WTC11 (cell line): ENCODE measurements at regions not wholly inside any gene's neighbourhood (a gene's known extent, or its start where the extent isn't known, plus 50 kb on each side); places are given as distances from the start of the nearest gene placed in this dataset.

ENCODE experiments used
- ATAC-seq: fragments of 200-7000 bp; cut with Tn5 transposase; 2 replicates; pipeline ENCODE4 v1.10.0; 2021; ENCODE audit warnings: mild to moderate bottlenecking, moderate library complexity
- CTCF ChIA-PET: fragments of 300-600 bp; sonication (Branson Sonifier 250); formaldehyde crosslinking; loops from one replicate; lab custom pipeline; 2021; ENCODE audit warnings: antibody characterized with exemption; lab: Charles Lee
- POLR2A ChIA-PET: fragments of 350-600 bp; sonication (Branson Sonifier 250); formaldehyde crosslinking; loops from one replicate; lab custom pipeline; 2021; ENCODE audit warnings: antibody characterized with exemption; lab: Charles Lee
- DNase-seq: peaks from one replicate; pipeline ENCODE4 v3.0.0; 2021; ENCODE audit warnings: low spot score
- H3K27ac Mint-ChIP-seq: 2 replicates; pipeline ENCODE4 v1.8.0; 2021; ENCODE audit warnings: mixed read lengths
- H3K27me3 Mint-ChIP-seq: 2 replicates; pipeline ENCODE4 v1.8.0; 2021; ENCODE audit warnings: low read depth, mild to moderate bottlenecking, moderate library complexity, mixed read lengths
- H3K36me3 Mint-ChIP-seq: 2 replicates; pipeline ENCODE4 v1.8.0; 2021; ENCODE audit warnings: mixed read lengths
- H3K4me1 Mint-ChIP-seq: 2 replicates; pipeline ENCODE4 v1.8.0; 2022; ENCODE audit warnings: mixed read lengths
- H3K4me3 Mint-ChIP-seq: 2 replicates; pipeline ENCODE4 v1.8.0; 2021; ENCODE audit warnings: mild to moderate bottlenecking, moderate library complexity, mixed read lengths
- H3K9me3 Mint-ChIP-seq: 2 replicates; pipeline ENCODE4 v1.8.0; 2021; ENCODE audit warnings: mixed read lengths
- GRHL2 ChIP-seq: fragments of 250-450 bp; sonication (Bioruptor Pico); IDR thresholded peaks from 2 replicates; pipeline ENCODE4 v1.8.0; 2022; ENCODE audit warnings: mild to moderate bottlenecking, moderate library complexity; ENCODE audit not compliant: insufficient replicate concordance, severe bottlenecking
- JAZF1 ChIP-seq: fragments of 250-450 bp; sonication (Bioruptor Pico); IDR thresholded peaks from 2 replicates; pipeline ENCODE4 v1.9.0; 2021; ENCODE audit warnings: moderate library complexity, mild to moderate bottlenecking, inconsistent platforms
- NFE2L1 ChIP-seq: sonication (generic); formaldehyde crosslinking; IDR thresholded peaks from 2 replicates; pipeline ENCODE4 v1.8.1; 2023; ENCODE audit warnings: missing genetic modification reagents
- NR2C2 ChIP-seq: sonication (generic); formaldehyde crosslinking; IDR thresholded peaks from 2 replicates; pipeline ENCODE4 v1.8.0; 2022; ENCODE audit warnings: mild to moderate bottlenecking, missing genetic modification reagents
- RELA ChIP-seq: sonication (generic); formaldehyde crosslinking; IDR thresholded peaks from 2 replicates; pipeline ENCODE4 v1.8.1; 2022; ENCODE audit warnings: missing genetic modification reagents, mild to moderate bottlenecking, borderline replicate concordance
- TEAD4 ChIP-seq: sonication (generic); formaldehyde crosslinking; IDR thresholded peaks from 2 replicates; pipeline ENCODE4 v1.8.0; 2022; ENCODE audit warnings: mild to moderate bottlenecking, missing genetic modification reagents
- ZNF671 ChIP-seq: fragments of 250-450 bp; sonication (Bioruptor Pico); IDR thresholded peaks from 2 replicates; pipeline ENCODE4 v1.8.0; 2021; ENCODE audit warnings: mild to moderate bottlenecking
- TF ChIP-seq, protein P1 (sequence below): fragments of 250-450 bp; sonication (Bioruptor Pico); IDR thresholded peaks from 2 replicates; pipeline ENCODE4 v1.8.0; 2021; ENCODE audit warnings: mild to moderate bottlenecking
- TF ChIP-seq, protein P2 (sequence below): sonication (generic); formaldehyde crosslinking; IDR thresholded peaks from 2 replicates; pipeline ENCODE4 v1.8.1; 2023; ENCODE audit warnings: mild to moderate bottlenecking, missing genetic modification reagents, borderline replicate concordance
- TF ChIP-seq, protein P3 (sequence below): fragments of 250-450 bp; sonication (Bioruptor Pico); IDR thresholded peaks from 2 replicates; pipeline ENCODE4 v1.9.0; 2021; ENCODE audit warnings: mild to moderate bottlenecking
- TF ChIP-seq, protein P4 (sequence below): sonication (generic); formaldehyde crosslinking; IDR thresholded peaks from 2 replicates; pipeline ENCODE4 v1.8.0; 2023; ENCODE audit warnings: missing genetic modification reagents, mild to moderate bottlenecking, borderline replicate concordance
- TF ChIP-seq, protein P5 (sequence below): fragments of 250-450 bp; sonication (Bioruptor Pico); conservative IDR thresholded peaks from 2 replicates; pipeline ENCODE4 v1.9.0; 2021; ENCODE audit warnings: mild to moderate bottlenecking
- TF ChIP-seq, protein P6 (sequence below): sonication (generic); formaldehyde crosslinking; IDR thresholded peaks from 2 replicates; pipeline ENCODE4 v1.8.1; 2022; ENCODE audit warnings: mild to moderate bottlenecking, moderate library complexity, missing genetic modification reagents
- TF ChIP-seq, protein P7 (sequence below): sonication (generic); formaldehyde crosslinking; conservative IDR thresholded peaks from 2 replicates; pipeline ENCODE4 v1.8.1; 2022; ENCODE audit warnings: mild to moderate bottlenecking, missing genetic modification reagents

DNA sequence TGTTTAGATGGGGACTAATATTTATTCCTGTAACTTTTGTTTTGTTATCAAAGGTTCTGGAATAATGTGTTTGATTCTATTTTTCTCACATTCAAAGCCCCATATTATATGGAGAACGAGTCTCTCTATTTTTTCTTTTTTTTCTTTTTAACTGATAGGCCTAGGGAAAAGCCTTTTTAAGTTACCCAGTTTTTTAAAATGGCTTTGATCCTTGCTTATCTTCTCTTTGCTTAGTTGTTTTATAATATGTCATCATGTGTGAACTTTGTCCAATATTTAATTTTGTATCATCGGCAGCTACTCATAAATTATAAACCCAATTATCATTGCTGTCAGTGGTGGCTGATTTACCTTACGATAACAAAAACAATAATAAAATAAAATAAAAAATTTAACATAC is 610.3 kb upstream of the BCHE start:
- CTCF ChIA-PET, result no interaction called here
- H3K36me3 Mint-ChIP-seq, result no peaks in the 10 kb centered on the region
- TF ChIP-seq, protein P1, sequence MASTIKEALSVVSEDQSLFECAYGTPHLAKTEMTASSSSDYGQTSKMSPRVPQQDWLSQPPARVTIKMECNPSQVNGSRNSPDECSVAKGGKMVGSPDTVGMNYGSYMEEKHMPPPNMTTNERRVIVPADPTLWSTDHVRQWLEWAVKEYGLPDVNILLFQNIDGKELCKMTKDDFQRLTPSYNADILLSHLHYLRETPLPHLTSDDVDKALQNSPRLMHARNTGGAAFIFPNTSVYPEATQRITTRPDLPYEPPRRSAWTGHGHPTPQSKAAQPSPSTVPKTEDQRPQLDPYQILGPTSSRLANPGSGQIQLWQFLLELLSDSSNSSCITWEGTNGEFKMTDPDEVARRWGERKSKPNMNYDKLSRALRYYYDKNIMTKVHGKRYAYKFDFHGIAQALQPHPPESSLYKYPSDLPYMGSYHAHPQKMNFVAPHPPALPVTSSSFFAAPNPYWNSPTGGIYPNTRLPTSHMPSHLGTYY (CRISPR knock-in tag), result no peak
- TF ChIP-seq, protein P2, sequence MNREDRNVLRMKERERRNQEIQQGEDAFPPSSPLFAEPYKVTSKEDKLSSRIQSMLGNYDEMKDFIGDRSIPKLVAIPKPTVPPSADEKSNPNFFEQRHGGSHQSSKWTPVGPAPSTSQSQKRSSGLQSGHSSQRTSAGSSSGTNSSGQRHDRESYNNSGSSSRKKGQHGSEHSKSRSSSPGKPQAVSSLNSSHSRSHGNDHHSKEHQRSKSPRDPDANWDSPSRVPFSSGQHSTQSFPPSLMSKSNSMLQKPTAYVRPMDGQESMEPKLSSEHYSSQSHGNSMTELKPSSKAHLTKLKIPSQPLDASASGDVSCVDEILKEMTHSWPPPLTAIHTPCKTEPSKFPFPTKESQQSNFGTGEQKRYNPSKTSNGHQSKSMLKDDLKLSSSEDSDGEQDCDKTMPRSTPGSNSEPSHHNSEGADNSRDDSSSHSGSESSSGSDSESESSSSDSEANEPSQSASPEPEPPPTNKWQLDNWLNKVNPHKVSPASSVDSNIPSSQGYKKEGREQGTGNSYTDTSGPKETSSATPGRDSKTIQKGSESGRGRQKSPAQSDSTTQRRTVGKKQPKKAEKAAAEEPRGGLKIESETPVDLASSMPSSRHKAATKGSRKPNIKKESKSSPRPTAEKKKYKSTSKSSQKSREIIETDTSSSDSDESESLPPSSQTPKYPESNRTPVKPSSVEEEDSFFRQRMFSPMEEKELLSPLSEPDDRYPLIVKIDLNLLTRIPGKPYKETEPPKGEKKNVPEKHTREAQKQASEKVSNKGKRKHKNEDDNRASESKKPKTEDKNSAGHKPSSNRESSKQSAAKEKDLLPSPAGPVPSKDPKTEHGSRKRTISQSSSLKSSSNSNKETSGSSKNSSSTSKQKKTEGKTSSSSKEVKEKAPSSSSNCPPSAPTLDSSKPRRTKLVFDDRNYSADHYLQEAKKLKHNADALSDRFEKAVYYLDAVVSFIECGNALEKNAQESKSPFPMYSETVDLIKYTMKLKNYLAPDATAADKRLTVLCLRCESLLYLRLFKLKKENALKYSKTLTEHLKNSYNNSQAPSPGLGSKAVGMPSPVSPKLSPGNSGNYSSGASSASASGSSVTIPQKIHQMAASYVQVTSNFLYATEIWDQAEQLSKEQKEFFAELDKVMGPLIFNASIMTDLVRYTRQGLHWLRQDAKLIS, result no peak
- no peak for TF ChIP-seq JAZF1 (CRISPR knock-in tag)
- no peak for TF ChIP-seq NR2C2 (CRISPR knock-in tag)
- TF ChIP-seq, protein P3, sequence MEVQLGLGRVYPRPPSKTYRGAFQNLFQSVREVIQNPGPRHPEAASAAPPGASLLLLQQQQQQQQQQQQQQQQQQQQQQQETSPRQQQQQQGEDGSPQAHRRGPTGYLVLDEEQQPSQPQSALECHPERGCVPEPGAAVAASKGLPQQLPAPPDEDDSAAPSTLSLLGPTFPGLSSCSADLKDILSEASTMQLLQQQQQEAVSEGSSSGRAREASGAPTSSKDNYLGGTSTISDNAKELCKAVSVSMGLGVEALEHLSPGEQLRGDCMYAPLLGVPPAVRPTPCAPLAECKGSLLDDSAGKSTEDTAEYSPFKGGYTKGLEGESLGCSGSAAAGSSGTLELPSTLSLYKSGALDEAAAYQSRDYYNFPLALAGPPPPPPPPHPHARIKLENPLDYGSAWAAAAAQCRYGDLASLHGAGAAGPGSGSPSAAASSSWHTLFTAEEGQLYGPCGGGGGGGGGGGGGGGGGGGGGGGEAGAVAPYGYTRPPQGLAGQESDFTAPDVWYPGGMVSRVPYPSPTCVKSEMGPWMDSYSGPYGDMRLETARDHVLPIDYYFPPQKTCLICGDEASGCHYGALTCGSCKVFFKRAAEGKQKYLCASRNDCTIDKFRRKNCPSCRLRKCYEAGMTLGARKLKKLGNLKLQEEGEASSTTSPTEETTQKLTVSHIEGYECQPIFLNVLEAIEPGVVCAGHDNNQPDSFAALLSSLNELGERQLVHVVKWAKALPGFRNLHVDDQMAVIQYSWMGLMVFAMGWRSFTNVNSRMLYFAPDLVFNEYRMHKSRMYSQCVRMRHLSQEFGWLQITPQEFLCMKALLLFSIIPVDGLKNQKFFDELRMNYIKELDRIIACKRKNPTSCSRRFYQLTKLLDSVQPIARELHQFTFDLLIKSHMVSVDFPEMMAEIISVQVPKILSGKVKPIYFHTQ, result no peak
- no peak for TF ChIP-seq NFE2L1
- TF ChIP-seq, protein P4, sequence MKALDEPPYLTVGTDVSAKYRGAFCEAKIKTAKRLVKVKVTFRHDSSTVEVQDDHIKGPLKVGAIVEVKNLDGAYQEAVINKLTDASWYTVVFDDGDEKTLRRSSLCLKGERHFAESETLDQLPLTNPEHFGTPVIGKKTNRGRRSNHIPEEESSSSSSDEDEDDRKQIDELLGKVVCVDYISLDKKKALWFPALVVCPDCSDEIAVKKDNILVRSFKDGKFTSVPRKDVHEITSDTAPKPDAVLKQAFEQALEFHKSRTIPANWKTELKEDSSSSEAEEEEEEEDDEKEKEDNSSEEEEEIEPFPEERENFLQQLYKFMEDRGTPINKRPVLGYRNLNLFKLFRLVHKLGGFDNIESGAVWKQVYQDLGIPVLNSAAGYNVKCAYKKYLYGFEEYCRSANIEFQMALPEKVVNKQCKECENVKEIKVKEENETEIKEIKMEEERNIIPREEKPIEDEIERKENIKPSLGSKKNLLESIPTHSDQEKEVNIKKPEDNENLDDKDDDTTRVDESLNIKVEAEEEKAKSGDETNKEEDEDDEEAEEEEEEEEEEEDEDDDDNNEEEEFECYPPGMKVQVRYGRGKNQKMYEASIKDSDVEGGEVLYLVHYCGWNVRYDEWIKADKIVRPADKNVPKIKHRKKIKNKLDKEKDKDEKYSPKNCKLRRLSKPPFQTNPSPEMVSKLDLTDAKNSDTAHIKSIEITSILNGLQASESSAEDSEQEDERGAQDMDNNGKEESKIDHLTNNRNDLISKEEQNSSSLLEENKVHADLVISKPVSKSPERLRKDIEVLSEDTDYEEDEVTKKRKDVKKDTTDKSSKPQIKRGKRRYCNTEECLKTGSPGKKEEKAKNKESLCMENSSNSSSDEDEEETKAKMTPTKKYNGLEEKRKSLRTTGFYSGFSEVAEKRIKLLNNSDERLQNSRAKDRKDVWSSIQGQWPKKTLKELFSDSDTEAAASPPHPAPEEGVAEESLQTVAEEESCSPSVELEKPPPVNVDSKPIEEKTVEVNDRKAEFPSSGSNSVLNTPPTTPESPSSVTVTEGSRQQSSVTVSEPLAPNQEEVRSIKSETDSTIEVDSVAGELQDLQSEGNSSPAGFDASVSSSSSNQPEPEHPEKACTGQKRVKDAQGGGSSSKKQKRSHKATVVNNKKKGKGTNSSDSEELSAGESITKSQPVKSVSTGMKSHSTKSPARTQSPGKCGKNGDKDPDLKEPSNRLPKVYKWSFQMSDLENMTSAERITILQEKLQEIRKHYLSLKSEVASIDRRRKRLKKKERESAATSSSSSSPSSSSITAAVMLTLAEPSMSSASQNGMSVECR (CRISPR knock-in tag), result no peak
- ATAC-seq, result no peak
- no peak overlapping the region for H3K4me3 Mint-ChIP-seq
- H3K9me3 Mint-ChIP-seq, result no peaks in the 10 kb centered on the region
- no peak overlapping the region for H3K27ac Mint-ChIP-seq
- H3K27me3 Mint-ChIP-seq, result no peaks in the 10 kb centered on the region
- POLR2A ChIA-PET, result no interaction called here
- peaks cover 13% of the 10 kb centered on the region for H3K4me1 Mint-ChIP-seq
- no peak for DNase-seq

DNA sequence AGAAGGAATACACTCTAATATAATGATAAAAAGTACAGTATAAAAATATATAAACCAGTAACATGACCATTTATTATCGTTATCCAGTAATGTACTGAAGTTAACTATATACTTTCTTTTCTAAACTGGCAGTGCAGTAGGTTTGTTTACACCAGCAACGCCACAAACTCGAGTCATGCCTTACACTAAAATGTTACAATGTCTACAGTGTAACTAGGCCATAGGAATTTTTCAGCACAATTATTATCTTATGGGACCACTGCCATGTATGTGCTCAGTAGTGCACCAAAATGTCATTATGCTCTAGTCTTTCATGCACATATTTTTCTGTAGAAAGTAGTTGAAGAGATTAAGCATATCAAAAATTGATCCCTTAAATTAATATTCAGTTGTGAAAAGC is 609.8 kb upstream of the BCHE start:
- peaks cover 13% of the 10 kb centered on the region for H3K4me1 Mint-ChIP-seq
- ChIA-PET CTCF (no interaction called here), POLR2A (no interaction called here)
- no peak overlapping the region for H3K4me3 Mint-ChIP-seq
- no peak overlapping the region for H3K27ac Mint-ChIP-seq
- no peaks in the 10 kb centered on the region for H3K36me3 Mint-ChIP-seq
- H3K9me3 Mint-ChIP-seq, result no peaks in the 10 kb centered on the region
- ATAC-seq, result no peak
- no peaks in the 10 kb centered on the region for H3K27me3 Mint-ChIP-seq
- no peak for DNase-seq
- TF ChIP-seq ZNF671 (CRISPR knock-in tag) (no peak), TEAD4 (CRISPR knock-in tag) (no peak), GRHL2 (no peak), RELA (no peak)
- TF ChIP-seq, protein P4 (CRISPR knock-in tag), result no peak
- TF ChIP-seq, protein P5, sequence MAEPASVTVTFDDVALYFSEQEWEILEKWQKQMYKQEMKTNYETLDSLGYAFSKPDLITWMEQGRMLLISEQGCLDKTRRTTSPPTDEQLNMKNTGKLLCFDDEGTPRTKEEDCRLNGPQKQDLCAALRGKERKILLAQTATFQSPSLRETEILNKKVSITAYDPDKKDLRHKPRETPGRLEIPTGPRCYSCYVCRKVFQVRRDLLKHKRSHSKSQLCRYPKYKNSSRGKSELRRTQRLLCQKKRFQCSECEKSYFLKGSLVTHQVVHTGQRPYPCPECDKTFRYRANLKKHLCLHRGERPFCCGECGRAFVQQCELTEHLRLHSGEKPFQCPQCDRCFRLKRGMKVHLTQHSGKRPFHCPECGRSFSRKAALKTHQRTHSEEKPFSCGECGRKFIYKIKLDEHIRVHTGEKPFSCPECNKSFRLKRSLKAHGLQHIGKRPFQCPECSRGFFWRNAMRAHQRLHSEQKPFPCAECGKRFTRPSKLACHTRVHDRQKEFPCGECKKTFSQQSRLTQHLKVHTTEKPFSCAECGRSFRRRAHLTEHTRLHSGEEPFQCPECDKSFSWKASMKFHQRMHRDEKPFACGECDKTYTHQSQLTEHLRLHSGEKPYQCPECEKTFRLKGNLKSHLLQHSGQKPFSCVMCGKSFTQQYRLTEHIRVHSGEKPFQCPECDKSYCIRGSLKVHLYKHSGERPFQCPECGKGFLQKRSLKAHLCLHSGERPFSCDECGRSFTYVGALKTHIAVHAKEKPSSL (CRISPR knock-in tag), result no peak
- TF ChIP-seq, protein P6, sequence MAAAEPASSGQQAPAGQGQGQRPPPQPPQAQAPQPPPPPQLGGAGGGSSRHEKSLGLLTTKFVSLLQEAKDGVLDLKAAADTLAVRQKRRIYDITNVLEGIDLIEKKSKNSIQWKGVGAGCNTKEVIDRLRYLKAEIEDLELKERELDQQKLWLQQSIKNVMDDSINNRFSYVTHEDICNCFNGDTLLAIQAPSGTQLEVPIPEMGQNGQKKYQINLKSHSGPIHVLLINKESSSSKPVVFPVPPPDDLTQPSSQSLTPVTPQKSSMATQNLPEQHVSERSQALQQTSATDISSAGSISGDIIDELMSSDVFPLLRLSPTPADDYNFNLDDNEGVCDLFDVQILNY (CRISPR knock-in tag), result no peak
- TF ChIP-seq, protein P7, sequence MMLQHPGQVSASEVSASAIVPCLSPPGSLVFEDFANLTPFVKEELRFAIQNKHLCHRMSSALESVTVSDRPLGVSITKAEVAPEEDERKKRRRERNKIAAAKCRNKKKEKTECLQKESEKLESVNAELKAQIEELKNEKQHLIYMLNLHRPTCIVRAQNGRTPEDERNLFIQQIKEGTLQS, result no peak
